CD4-positive, alpha-beta T cell treated with Interleukin-6 for 4 hours (primary cell): ENCODE measurements at regions not wholly inside any gene's neighbourhood (a gene's known extent, or its start where the extent isn't known, plus 50 kb on each side); places are given as distances from the start of the nearest gene placed in this dataset.
"Not testable (repeated sequence)": the region's sequence is repeated elsewhere in the genome, so short reads cannot be mapped to it uniquely, and the experiment has no call there.

Experiments
- DNase-seq: peaks from one replicate; pipeline ENCODE4 v3.0.0-alpha.2; 2020; ENCODE audit warnings: mixed read lengths

GRCh38 chr3:178349218-178349596 lies 187.0 kb upstream of the KCNMB2 start:
- not testable (repeated sequence) for DNase-seq

- DNase-seq = no peak
These were observed 185.5 kb upstream of the KCNMB2 start for GRCh38 chr3:178350763-178351162.

- DNase-seq = no peak
These were observed 183.8 kb upstream of the KCNMB2 start for GRCh38 chr3:178352326-178353005.

- DNase-seq = no peak
These were observed 183.1 kb upstream of the KCNMB2 start for GRCh38 chr3:178353006-178353694.

GRCh38 chr3:178359728-178360127 lies 176.5 kb upstream of the KCNMB2 start:
- DNase-seq = no peak

GRCh38 chr3:178363048-178363447 lies 173.2 kb upstream of the KCNMB2 start:
- not testable (repeated sequence) for DNase-seq

- DNase-seq = no peak
These were observed 168.2 kb upstream of the KCNMB2 start for GRCh38 chr3:178367817-178368617.

GRCh38 chr3:178369006-178369405 lies 167.2 kb upstream of the KCNMB2 start:
- no peak for DNase-seq

GRCh38 chr3:178369811-178370210 lies 166.4 kb upstream of the KCNMB2 start:
- DNase-seq = no peak

- DNase-seq = no peak
These were observed 165.8 kb upstream of the KCNMB2 start for GRCh38 chr3:178370387-178370786.

- no peak for DNase-seq
These were observed 154.7 kb upstream of the KCNMB2 start for GRCh38 chr3:178381555-178381954.

GRCh38 chr3:178381971-178382448 lies 154.2 kb upstream of the KCNMB2 start:
- no peak for DNase-seq

- no peak for DNase-seq
These were observed 153.7 kb upstream of the KCNMB2 start for GRCh38 chr3:178382449-178383061.

- no peak for DNase-seq
These were observed 151.7 kb upstream of the KCNMB2 start for GRCh38 chr3:178384321-178385230.

- peak; percentile 13 for DNase-seq
These were observed 150.8 kb upstream of the KCNMB2 start for GRCh38 chr3:178385280-178385952.

- DNase-seq = no peak
These were observed 149.8 kb upstream of the KCNMB2 start for GRCh38 chr3:178386401-178386800.

GRCh38 chr3:178386880-178387279 lies 149.4 kb upstream of the KCNMB2 start:
- DNase-seq = no peak

- no peak for DNase-seq
These were observed 147.8 kb upstream of the KCNMB2 start for GRCh38 chr3:178388473-178388872.

GRCh38 chr3:178389258-178389657 lies 147.0 kb upstream of the KCNMB2 start:
- DNase-seq = no peak

GRCh38 chr3:178392511-178392926 lies 143.7 kb upstream of the KCNMB2 start:
- DNase-seq = no peak

GRCh38 chr3:178393146-178393545 lies 143.1 kb upstream of the KCNMB2 start:
- no peak for DNase-seq
